Mesothelial cell of epicardium (in vitro differentiated cells): ENCODE measurements at regions not wholly inside any gene's neighbourhood (a gene's known extent, or its start where the extent isn't known, plus 50 kb on each side); places are given as distances from the start of the nearest gene placed in this dataset.
"Not testable (repeated sequence)": the region's sequence is repeated elsewhere in the genome, so short reads cannot be mapped to it uniquely, and the experiment has no call there.

Experiments
- DNase-seq, 2 experiments: peaks; one replicate each; pipeline ENCODE4 v3.0.0; 2021; ENCODE audit warnings: low spot score in 2 of 2; ENCODE audit not compliant: unreplicated experiment in 2 of 2
- H3K27ac Mint-ChIP-seq: 2 replicates; pipeline ENCODE4 v1.8.0; 2021; ENCODE audit warnings: mixed read lengths
- H3K27me3 Mint-ChIP-seq: 2 replicates; pipeline ENCODE4 v1.8.0; 2021; ENCODE audit warnings: low read depth, mixed read lengths
- H3K36me3 Mint-ChIP-seq: 2 replicates; pipeline ENCODE4 v1.8.0; 2021; ENCODE audit warnings: mixed read lengths
- H3K4me1 Mint-ChIP-seq: 2 replicates; pipeline ENCODE4 v1.8.0; 2021; ENCODE audit warnings: mixed read lengths
- H3K4me3 Mint-ChIP-seq: 2 replicates; pipeline ENCODE4 v1.8.0; 2021; ENCODE audit warnings: mild to moderate bottlenecking, moderate library complexity, mixed read lengths
- H3K9me3 Mint-ChIP-seq: 2 replicates; pipeline ENCODE4 v1.8.0; 2021; ENCODE audit warnings: mixed read lengths
- TF ChIP-seq, protein P1 (sequence below): fragments of 200-600 bp; sonication (generic); IDR thresholded peaks from one replicate; pipeline ENCODE4 v1.5.0; 2021; ENCODE audit warnings: antibody characterized with exemption; ENCODE audit not compliant: unreplicated experiment

DNA sequence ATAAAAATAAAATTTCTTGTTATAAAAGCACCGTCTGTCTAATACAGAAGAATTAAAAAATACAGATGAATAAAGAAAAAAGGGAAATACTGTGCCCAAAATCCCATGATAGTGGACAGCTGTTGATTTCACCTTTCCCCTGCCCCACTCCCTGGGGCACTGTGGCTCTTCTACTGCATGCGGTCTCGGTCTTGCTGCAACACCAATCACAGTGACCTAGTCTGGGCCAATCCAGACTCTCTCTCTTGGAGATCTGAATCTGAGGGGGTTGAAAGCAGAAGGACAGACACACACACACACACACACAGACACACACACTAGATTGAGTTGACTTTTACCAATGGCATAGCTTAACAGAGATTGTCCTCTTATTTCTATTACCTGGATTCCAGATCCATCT lies 70.5 kb upstream of the FYN start:
- Mint-ChIP-seq H3K4me1 (no peaks in the 10 kb centered on the region), H3K9me3 (peaks cover 10% of the 10 kb centered on the region), H3K4me3 (no peak overlapping the region), H3K27ac (no peak overlapping the region), H3K27me3 (no peaks in the 10 kb centered on the region), H3K36me3 (no peaks in the 10 kb centered on the region)
- TF ChIP-seq, protein P1, sequence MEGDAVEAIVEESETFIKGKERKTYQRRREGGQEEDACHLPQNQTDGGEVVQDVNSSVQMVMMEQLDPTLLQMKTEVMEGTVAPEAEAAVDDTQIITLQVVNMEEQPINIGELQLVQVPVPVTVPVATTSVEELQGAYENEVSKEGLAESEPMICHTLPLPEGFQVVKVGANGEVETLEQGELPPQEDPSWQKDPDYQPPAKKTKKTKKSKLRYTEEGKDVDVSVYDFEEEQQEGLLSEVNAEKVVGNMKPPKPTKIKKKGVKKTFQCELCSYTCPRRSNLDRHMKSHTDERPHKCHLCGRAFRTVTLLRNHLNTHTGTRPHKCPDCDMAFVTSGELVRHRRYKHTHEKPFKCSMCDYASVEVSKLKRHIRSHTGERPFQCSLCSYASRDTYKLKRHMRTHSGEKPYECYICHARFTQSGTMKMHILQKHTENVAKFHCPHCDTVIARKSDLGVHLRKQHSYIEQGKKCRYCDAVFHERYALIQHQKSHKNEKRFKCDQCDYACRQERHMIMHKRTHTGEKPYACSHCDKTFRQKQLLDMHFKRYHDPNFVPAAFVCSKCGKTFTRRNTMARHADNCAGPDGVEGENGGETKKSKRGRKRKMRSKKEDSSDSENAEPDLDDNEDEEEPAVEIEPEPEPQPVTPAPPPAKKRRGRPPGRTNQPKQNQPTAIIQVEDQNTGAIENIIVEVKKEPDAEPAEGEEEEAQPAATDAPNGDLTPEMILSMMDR = no peak
- DNase-seq = no peak

DNA sequence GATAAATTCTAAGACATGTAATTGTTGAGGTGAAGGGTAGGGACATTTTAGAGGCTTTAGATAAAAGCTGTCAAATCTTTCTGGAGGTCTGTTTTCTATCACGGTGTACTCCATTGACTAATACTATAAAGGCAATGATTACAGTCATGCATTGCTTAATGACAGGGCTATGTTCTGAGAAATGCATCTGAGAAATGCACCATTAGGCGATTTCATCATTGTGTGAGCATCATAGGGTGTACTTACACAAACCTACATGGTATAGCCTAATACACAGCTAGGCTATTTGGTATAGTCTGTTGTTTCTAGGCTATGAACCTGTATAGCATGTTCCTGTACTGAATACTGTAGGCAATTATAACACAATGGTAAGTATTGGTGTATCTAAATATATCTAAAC lies 71.3 kb upstream of the FYN start:
- no peak for DNase-seq
- TF ChIP-seq, protein P1 = no peak
- H3K36me3 Mint-ChIP-seq = no peaks in the 10 kb centered on the region
- H3K4me1 Mint-ChIP-seq = no peaks in the 10 kb centered on the region
- peaks cover 10% of the 10 kb centered on the region for H3K9me3 Mint-ChIP-seq
- H3K27me3 Mint-ChIP-seq = no peaks in the 10 kb centered on the region
- no peak overlapping the region for H3K27ac Mint-ChIP-seq
- no peak overlapping the region for H3K4me3 Mint-ChIP-seq

DNA sequence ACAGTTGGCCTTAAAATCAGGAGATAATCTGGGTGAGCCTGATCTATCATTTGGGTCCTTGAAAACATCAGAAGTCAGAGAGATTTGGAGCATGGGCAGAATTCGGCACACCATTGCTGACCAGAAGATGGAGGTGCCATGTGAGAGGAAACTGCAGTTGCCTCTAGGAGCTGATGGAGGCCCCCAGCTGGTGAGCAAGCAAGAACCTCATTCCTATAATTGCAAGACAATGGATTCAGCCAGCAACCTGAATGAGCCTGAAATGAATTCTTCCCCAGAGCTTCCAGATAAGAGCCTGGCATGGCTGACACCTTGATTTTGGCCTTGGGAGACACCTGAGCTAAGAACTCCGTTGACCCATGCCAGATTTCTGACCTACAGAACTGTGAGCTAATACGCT lies 76.3 kb upstream of the FYN start:
- no peak for DNase-seq
- Mint-ChIP-seq H3K4me1 (peaks cover 36% of the 10 kb centered on the region), H3K27ac (no peak overlapping the region), H3K4me3 (no peak overlapping the region), H3K9me3 (no peaks in the 10 kb centered on the region), H3K36me3 (no peaks in the 10 kb centered on the region), H3K27me3 (no peaks in the 10 kb centered on the region)
- TF ChIP-seq, protein P1 = no peak

DNA sequence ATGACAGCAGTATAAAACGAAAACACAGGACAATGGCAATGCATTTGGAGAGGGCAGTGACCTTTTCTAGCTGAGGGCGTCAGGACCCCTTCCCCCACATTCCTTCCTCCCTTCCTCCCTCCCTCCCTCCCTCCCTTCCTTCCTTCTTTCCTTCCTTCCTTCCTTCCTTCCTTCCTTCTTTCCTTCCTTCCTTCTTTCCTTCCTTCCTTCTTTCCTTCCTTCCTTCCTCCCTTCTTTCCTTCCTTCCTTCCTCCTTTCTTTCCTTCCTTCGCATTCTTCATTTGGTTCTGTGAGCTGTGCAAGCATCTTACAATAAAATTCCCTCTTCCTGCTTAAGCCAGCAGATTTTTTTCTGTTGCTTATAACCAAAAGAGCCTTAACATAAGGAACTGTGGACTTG lies 76.7 kb upstream of the FYN start:
- H3K9me3 Mint-ChIP-seq, H3K27ac Mint-ChIP-seq, H3K27me3 Mint-ChIP-seq, DNase-seq, H3K36me3 Mint-ChIP-seq, H3K4me3 Mint-ChIP-seq: not testable (repeated sequence)
- H3K4me1 Mint-ChIP-seq = peaks cover 36% of the 10 kb centered on the region

DNA sequence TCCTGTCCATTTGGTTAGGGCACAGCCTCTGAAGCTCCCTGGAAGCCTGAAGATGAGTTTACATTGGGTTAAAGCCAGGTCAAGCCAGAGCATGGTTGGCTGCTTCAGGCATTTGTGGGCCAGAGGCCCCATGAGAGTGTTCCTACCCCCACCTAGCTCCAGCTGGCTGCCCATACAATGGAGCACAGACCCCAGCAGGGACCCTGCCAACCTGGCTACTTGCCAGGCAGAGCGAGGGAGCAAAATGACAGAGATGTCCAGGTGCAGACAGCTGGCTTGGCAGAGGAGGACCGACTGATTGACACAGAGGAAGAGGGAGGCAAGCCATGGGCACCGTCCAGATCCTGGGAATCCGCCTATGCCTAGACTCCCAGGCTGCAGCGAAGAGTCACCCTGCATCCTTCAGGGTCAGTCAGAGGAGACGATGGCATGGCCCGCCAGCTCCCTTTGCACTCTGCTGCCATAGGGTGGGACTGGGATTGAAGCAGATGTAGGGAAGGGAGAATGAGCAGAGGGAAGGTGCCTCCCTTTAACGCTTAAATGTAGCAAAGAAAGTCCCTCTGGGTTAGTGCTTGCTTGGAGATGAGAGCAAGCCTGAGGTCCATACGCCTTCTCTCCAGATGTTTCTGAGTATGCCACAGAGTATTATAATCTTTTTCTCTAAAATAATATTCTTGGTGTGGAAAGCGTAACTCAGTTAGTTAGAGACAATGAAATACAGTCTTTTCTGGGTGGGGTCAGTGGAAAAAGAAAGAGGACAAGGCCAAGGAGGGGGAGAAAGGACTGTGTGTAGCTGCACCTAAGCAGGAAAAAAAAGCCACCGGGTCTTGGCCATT lies 77.6 kb upstream of the FYN start:
- H3K27me3 Mint-ChIP-seq = no peaks in the 10 kb centered on the region
- H3K9me3 Mint-ChIP-seq = no peaks in the 10 kb centered on the region
- H3K4me3 Mint-ChIP-seq = no peak overlapping the region
- TF ChIP-seq, protein P1 = no peak
- H3K27ac Mint-ChIP-seq = peak overlapping the region; percentile 35
- H3K36me3 Mint-ChIP-seq = no peaks in the 10 kb centered on the region
- DNase-seq = no peak
- H3K4me1 Mint-ChIP-seq = peaks cover 36% of the 10 kb centered on the region

DNA sequence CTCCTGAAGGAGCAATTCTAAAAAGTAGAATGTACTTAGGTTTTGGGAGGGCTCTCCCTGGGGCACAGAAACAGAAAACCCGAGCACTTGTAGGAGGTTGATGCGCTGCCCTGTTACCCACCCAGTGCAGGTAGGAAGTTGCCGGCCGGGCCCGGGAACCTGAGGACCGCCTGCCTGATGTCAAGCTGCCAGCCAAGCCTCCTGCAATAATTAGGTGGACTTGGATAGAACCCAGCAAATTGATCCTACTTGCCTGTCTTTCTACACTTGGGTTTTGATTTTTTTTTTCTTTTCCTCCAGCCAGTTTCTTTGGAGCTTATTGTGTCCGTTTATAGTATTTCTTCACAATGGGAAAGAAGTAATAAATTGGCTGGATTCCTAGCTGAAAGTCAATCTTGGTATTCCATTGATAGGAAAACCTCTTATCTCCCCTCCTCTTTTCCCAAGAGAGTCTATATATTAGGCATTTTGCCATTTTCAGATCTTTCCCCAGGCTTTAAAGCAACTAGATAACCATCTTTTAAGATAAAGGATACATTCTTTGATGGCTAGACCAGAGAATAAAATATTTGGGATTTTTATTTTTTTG lies 78.3 kb upstream of the FYN start:
- Mint-ChIP-seq H3K4me1 (peaks cover 36% of the 10 kb centered on the region), H3K27ac (peak overlapping the region; percentile 94), H3K36me3 (no peaks in the 10 kb centered on the region), H3K4me3 (no peak overlapping the region), H3K9me3 (no peaks in the 10 kb centered on the region), H3K27me3 (no peaks in the 10 kb centered on the region)
- no peak for DNase-seq
- TF ChIP-seq, protein P1 = no peak
